ENCODE measurements at regions not wholly inside any gene's neighbourhood (a gene's known extent, or its start where the extent isn't known, plus 50 kb on each side); places are given as distances from the start of the nearest gene placed in this dataset.
"Not testable (repeated sequence)": the region's sequence is repeated elsewhere in the genome, so short reads cannot be mapped to it uniquely, and the experiment has no call there.

- no peak for DNase-seq
These were observed 89.2 kb upstream of the STMND1 start for GRCh38 chr6:17012421-17013225.

- DNase-seq = no peak
These were observed 89.9 kb upstream of the STMND1 start for GRCh38 chr6:17011985-17012384.

GRCh38 chr6:17007749-17008148 lies 94.1 kb upstream of the STMND1 start:
- no peak for DNase-seq

GRCh38 chr6:17006543-17006942 lies 95.3 kb upstream of the STMND1 start:
- DNase-seq = no peak

- no peak for DNase-seq
These were observed 97.6 kb upstream of the STMND1 start for GRCh38 chr6:17004269-17004668.

GRCh38 chr6:17002123-17002522 lies 99.7 kb upstream of the STMND1 start:
- no peak for DNase-seq

GRCh38 chr6:17001188-17001587 lies 100.7 kb upstream of the STMND1 start:
- no peak for DNase-seq

- no peak for DNase-seq
These were observed 102.1 kb upstream of the STMND1 start for GRCh38 chr6:16999491-17000436.

- no peak for DNase-seq
These were observed 103.4 kb upstream of the STMND1 start for GRCh38 chr6:16998461-16998860.

GRCh38 chr6:16995511-16996250 lies 106.2 kb upstream of the STMND1 start:
- DNase-seq = no peak

GRCh38 chr6:16993396-16993795 lies 108.5 kb upstream of the STMND1 start:
- no peak for DNase-seq

- DNase-seq = no peak
These were observed 109.7 kb upstream of the STMND1 start for GRCh38 chr6:16991981-16992629.

GRCh38 chr6:16989976-16990375 lies 111.9 kb upstream of the STMND1 start:
- DNase-seq = not testable (repeated sequence)

- no peak for DNase-seq
These were observed 112.5 kb upstream of the STMND1 start for GRCh38 chr6:16989382-16989781.

GRCh38 chr6:16987996-16988395 lies 113.9 kb upstream of the STMND1 start:
- DNase-seq = no peak

GRCh38 chr6:16985513-16986284 lies 116.2 kb upstream of the STMND1 start:
- no peak for DNase-seq

- DNase-seq = no peak
These were observed 119.0 kb upstream of the STMND1 start for GRCh38 chr6:16982807-16983206.

- no peak for DNase-seq
These were observed 122.0 kb upstream of the STMND1 start for GRCh38 chr6:16979677-16980370.

GRCh38 chr6:16978686-16979085 lies 123.2 kb upstream of the STMND1 start:
- no peak for DNase-seq

- no peak for DNase-seq
These were observed 125.3 kb upstream of the STMND1 start for GRCh38 chr6:16976385-16977183.

Measured in stimulated activated CD4-positive, alpha-beta T cell treated with anti-CD3 and anti-CD28 coated beads, Interleukin-2, amount 100 ng/mL, for 24 hours (primary cell).